K562 (cell line): ENCODE measurements at regions not wholly inside any gene's neighbourhood (a gene's known extent, or its start where the extent isn't known, plus 50 kb on each side); places are given as distances from the start of the nearest gene placed in this dataset.

ENCODE experiments used
- ATAC-seq: fragments of 200-7000 bp; cut with Tn5 transposase; 3 replicates; pipeline ENCODE4 v1.9.1; 2020; ENCODE audit warnings: moderate library complexity
- BruUV-seq: library from RNA; stranded (reverse); fragments of 400-500 nt; replicated peaks from 2 replicates; lab custom pipeline; 2021; lab: Mats Ljungman, UMichigan
- CTCF ChIA-PET: fragments of 300-600 bp; formaldehyde crosslinking; extraction: SDS; loops from one replicate; lab custom pipeline; 2021; ENCODE audit warnings: low intra/inter-chr PET ratio; lab: Yijun Ruan, JAX
- POLR2A ChIA-PET: fragments of 300-600, 350-650 bp; sonication (Branson Sonifier 250); formaldehyde crosslinking; extraction: SDS; loops from one replicate; lab custom pipeline; 2021; ENCODE audit warnings: antibody characterized with exemption, inconsistent platforms; lab: Yijun Ruan, JAX
- DNase-seq, 4 experiments: peaks; one replicate each; pipeline versions ENCODE4 v3.0.0 to v3.0.0-alpha.2; 2011 to 2018; ENCODE audit warnings: low spot score in 3 of 4, mixed read lengths in 3 of 4; ENCODE audit errors: extremely low read depth in 1 of 4
- FAIRE-seq: peaks from 2 replicates; lab custom pipeline; 2011; peaks lifted over from hg19 to GRCh38; lab: Jason Lieb, UNC
- H2AFZ ChIP-seq: 2 replicates; pipeline ENCODE4 v1.6.0; 2011; ENCODE audit warnings: low read depth, low read length, control low read depth, inconsistent platforms
- H3K27ac ChIP-seq: fragments of 200-600 bp; 3 replicates; pipeline ENCODE4 v1.8.0; 2011; ENCODE audit warnings: low read depth, mild to moderate bottlenecking, control low read depth, inconsistent platforms, low read length, moderate library complexity, mixed read lengths; ENCODE audit errors: extremely low read depth
- H3K27me3 ChIP-seq, 2 experiments: fragments of 300-600 bp in 1 of 2; 2 replicates in 1 of 2; 3 replicates in 1 of 2; pipeline versions ENCODE4 v1.6.0 to v1.8.0; 2011; ENCODE audit warnings: inconsistent platforms in 2 of 2, low read length in 2 of 2, mild to moderate bottlenecking in 1 of 2, mixed read lengths in 1 of 2, moderate library complexity in 1 of 2; ENCODE audit not compliant: control insufficient read depth in 2 of 2, insufficient read depth in 2 of 2
- H3K36me3 ChIP-seq: fragments of 300-600 bp; 3 replicates; pipeline ENCODE4 v1.8.0; 2011; ENCODE audit warnings: mild to moderate bottlenecking, low read length, inconsistent platforms; ENCODE audit not compliant: control insufficient read depth, insufficient read depth
- H3K4me1 ChIP-seq, 2 experiments: fragments of 200-600 bp in 1 of 2; replicated peaks in 1 of 2; 2 replicates in 1 of 2; 3 replicates in 1 of 2; pipeline versions ENCODE4 v1.5.1 to v1.8.0; 2011; ENCODE audit warnings: inconsistent platforms in 2 of 2, low read length in 2 of 2, mild to moderate bottlenecking in 1 of 2, mixed read lengths in 1 of 2, moderate library complexity in 1 of 2; ENCODE audit not compliant: control insufficient read depth in 2 of 2, insufficient read depth in 2 of 2
- H3K4me2 ChIP-seq: 2 replicates; pipeline ENCODE4 v1.6.1; 2011; ENCODE audit warnings: low read length, control low read depth, inconsistent platforms, mixed read lengths; ENCODE audit not compliant: insufficient read depth
- H3K4me3 ChIP-seq: fragments of 200-600 bp; sonication (generic), shearing (Covaris generic); 2 replicates; pipeline ENCODE4 v1.5.1; 2016; ENCODE audit warnings: control low read depth, inconsistent platforms
- H3K79me2 ChIP-seq: fragments of 200-600 bp; 3 replicates; pipeline ENCODE4 v1.8.0; 2011; ENCODE audit warnings: low read length, inconsistent platforms; ENCODE audit not compliant: control insufficient read depth, insufficient read depth
- H3K9ac ChIP-seq, 2 experiments: 2 replicates each; pipeline versions ENCODE4 v1.6.0 to v1.6.1; 2011; ENCODE audit warnings: low read depth in 2 of 2, low read length in 2 of 2, control low read depth in 1 of 2, inconsistent platforms in 1 of 2, mild to moderate bottlenecking in 1 of 2, mixed read lengths in 1 of 2; ENCODE audit not compliant: insufficient read depth in 1 of 2
- H3K9me1 ChIP-seq: one replicate; pipeline ENCODE4 v1.6.0; 2011; ENCODE audit warnings: inconsistent platforms, mild to moderate bottlenecking, low read length, moderate library complexity; ENCODE audit not compliant: control insufficient read depth, insufficient read depth
- H3K9me3 ChIP-seq: replicated peaks from 2 replicates; pipeline ENCODE4 v1.5.1; 2011; ENCODE audit warnings: low read depth, low read length, inconsistent platforms; ENCODE audit not compliant: control insufficient read depth, insufficient read depth
- H4K20me1 ChIP-seq: replicated peaks from 2 replicates; pipeline ENCODE4 v1.6.1; 2011; ENCODE audit warnings: low read length, inconsistent platforms, mixed read lengths; ENCODE audit not compliant: control insufficient read depth, insufficient read depth
- ATF4 ChIP-seq: fragments of 450-650 bp; formaldehyde crosslinking; IDR thresholded peaks from 2 replicates; pipeline ENCODE4 v1.4.0; 2022; ENCODE audit warnings: mild to moderate bottlenecking, moderate library complexity
- CTCF ChIP-seq, 3 experiments: IDR thresholded peaks in 2 of 3; conservative IDR thresholded peaks in 1 of 3; 2 replicates each; pipeline ENCODE4 v1.5.1; 2011 to 2012; ENCODE audit warnings: low read length in 3 of 3, mild to moderate bottlenecking in 3 of 3, control low read depth in 2 of 3, improper control_type of control experiment in 1 of 3, inconsistent platforms in 1 of 3, low read depth in 1 of 3, mixed read lengths in 1 of 3, moderate library complexity in 1 of 3; ENCODE audit not compliant: insufficient read depth in 2 of 3
- E2F1 ChIP-seq: sonication (generic); formaldehyde crosslinking; IDR thresholded peaks from 2 replicates; pipeline ENCODE4 v1.8.1; 2023; ENCODE audit warnings: mild to moderate bottlenecking, missing genetic modification reagents, moderate library complexity
- FOXM1 ChIP-seq, 2 experiments: fragments of 450-650 bp in 1 of 2; sonication (generic) in 1 of 2; formaldehyde crosslinking in 1 of 2; IDR thresholded peaks; 2 replicates each; pipeline versions ENCODE4 v1.6.1 to v1.9.0; 2017 to 2022; ENCODE audit warnings: low read depth in 2 of 2, mild to moderate bottlenecking in 2 of 2, missing genetic modification reagents in 1 of 2, moderate library complexity in 1 of 2
- JUND ChIP-seq, 2 experiments: IDR thresholded peaks; 2 replicates in 1 of 2; 3 replicates in 1 of 2; pipeline ENCODE4 v1.6.1; 2011; ENCODE audit warnings: borderline replicate concordance in 2 of 2, low read depth in 2 of 2, low read length in 2 of 2, improper control_type of control experiment in 1 of 2, missing biosample characterization in 1 of 2, missing genetic modification characterization in 1 of 2, missing genetic modification reagents in 1 of 2
- NR2F6 ChIP-seq: fragments of 450-650 bp; formaldehyde crosslinking; IDR thresholded peaks from 2 replicates; pipeline ENCODE4 v1.4.0; 2020; ENCODE audit warnings: mild to moderate bottlenecking
- POLR3G ChIP-seq: IDR thresholded peaks from 2 replicates; pipeline ENCODE4 v1.6.1; 2011; ENCODE audit not compliant: insufficient read length, insufficient replicate concordance; ENCODE audit errors: extremely low read depth
- SIX5 ChIP-seq, 2 experiments: IDR thresholded peaks; 2 replicates each; pipeline ENCODE4 v1.6.1; 2011; ENCODE audit warnings: low read length in 2 of 2, borderline replicate concordance in 1 of 2, low read depth in 1 of 2, mild to moderate bottlenecking in 1 of 2, moderate library complexity in 1 of 2; ENCODE audit not compliant: insufficient read depth in 1 of 2
- YBX1 ChIP-seq: fragments of 450-650 bp; IDR thresholded peaks from 2 replicates; pipeline ENCODE4 v1.7.1; 2016; ENCODE audit warnings: mild to moderate bottlenecking
- ZBTB9 ChIP-seq: fragments of 450-650 bp; formaldehyde crosslinking; IDR thresholded peaks from 2 replicates; pipeline ENCODE4 v1.4.0; 2020; ENCODE audit warnings: mild to moderate bottlenecking, moderate library complexity
- ZFPM2 ChIP-seq: fragments of 250-450 bp; sonication (Bioruptor Pico); IDR thresholded peaks from 2 replicates; pipeline ENCODE4 v1.5.1; 2022; ENCODE audit warnings: mild to moderate bottlenecking
- ZNF143 ChIP-seq: sonication (generic); formaldehyde crosslinking; IDR thresholded peaks from 2 replicates; pipeline ENCODE4 v1.9.0; 2022; ENCODE audit warnings: mild to moderate bottlenecking, missing genetic modification reagents
- ZNF282 ChIP-seq: sonication (generic); formaldehyde crosslinking; IDR thresholded peaks from 2 replicates; pipeline ENCODE4 v1.8.1; 2023; ENCODE audit warnings: missing genetic modification reagents
- ZNF589 ChIP-seq: fragments of 200-800 bp; sonication (Bioruptor generic); IDR thresholded peaks from 2 replicates; pipeline ENCODE4 v1.6.1; 2016; ENCODE audit warnings: low read depth, missing genetic modification characterization, missing compliant biosample characterization
- ZNF830 ChIP-seq: fragments of 250-450 bp; sonication (Bioruptor Pico); IDR thresholded peaks from 2 replicates; pipeline ENCODE4 v1.5.0; 2021; ENCODE audit warnings: mild to moderate bottlenecking
- WGBS: fragments of 100-300 bp; shearing (Covaris generic); methylation state at CpG from one replicate; pipeline ENCODE4 v1.1.6; 2016; ENCODE audit warnings: low coverage, mixed read lengths; ENCODE audit not compliant: insufficient coverage; ENCODE audit errors: missing lambda C conversion rate; 5-methylcytosine and 5-hydroxymethylcytosine counted together
- in situ Hi-C: fragments of 300-500 bp; cut with MboI; formaldehyde crosslinking; loops from 4 replicates; pipeline ENCODE4 v1.15.0; 2018; ENCODE audit warnings: inconsistent platforms, mixed read lengths
- intact Hi-C: fragments of 100-400 bp; cut with micrococcal nuclease; formaldehyde crosslinking; loops from 2 replicates; pipeline ENCODE4 v1.14.2; 2022

- Histone ChIP-seq H2AFZ (no peak overlapping the region), H3K4me3 (no peak overlapping the region), H3K9me3 (no peaks in the 10 kb centered on the region), H4K20me1 (peaks cover 4% of the 10 kb centered on the region; the same call in 1 of the 2 replicates), H3K79me2 (no peaks in the 10 kb centered on the region), H3K4me1 (no peaks in the 10 kb centered on the region), H3K4me2 (no peak overlapping the region), H3K27me3 (peaks cover 8 to 50% of the 10 kb centered on the region in 2 experiments; a peak in 4 of 5 replicates), H3K36me3 (no peaks in the 10 kb centered on the region), H3K9ac (no peak overlapping the region; a peak in 1 of 4 replicates), H3K9me1 (no peaks in the 10 kb centered on the region), H3K27ac (no peak overlapping the region)
- ATAC-seq (no peak), FAIRE-seq (no peak), DNase-seq (no peak)
- ChIA-PET CTCF (no interaction called here), POLR2A (no interaction called here)
- intact Hi-C loops (no loop called here), in situ Hi-C loops (no loop called here)
- under 1% methylated on average over 34 of the region's 34 CpGs for WGBS
- no TSS peak for BruUV-seq
- TF ChIP-seq ZBTB9 (CRISPR knock-in tag) (no peak), ZNF589 (CRISPR knock-in tag) (no peak), ZFPM2 (CRISPR knock-in tag) (no peak), ZNF282 (CRISPR knock-in tag) (no peak), JUND (IDR thresholded peaks at IDR 0.05; ENCODE audit: borderline replicate concordance, low read depth, low read length) (no peak), JUND (tag; IDR thresholded peaks at IDR 0.05; ENCODE audit: borderline replicate concordance, low read depth, low read length) (no peak), ZNF143 (CRISPR knock-in tag) (no peak), ATF4 (no peak), POLR3G (no peak), FOXM1 (IDR thresholded peaks at IDR 0.05; ENCODE audit: low read depth) (no peak), FOXM1 (CRISPR knock-in tag; IDR thresholded peaks at IDR 0.05; ENCODE audit: low read depth) (no peak), NR2F6 (CRISPR knock-in tag) (no peak), E2F1 (CRISPR knock-in tag) (no peak), ZNF830 (CRISPR knock-in tag) (no peak), YBX1 (no peak), SIX5 (IDR thresholded peaks at IDR 0.05; ENCODE audit: borderline replicate concordance in 1 of 2, insufficient read depth in 1 of 2, low read depth in 1 of 2, low read length in 2 of 2) (no peak), CTCF (IDR thresholded peaks at IDR 0.05 in 2 of 3, conservative IDR thresholded peaks at IDR 0.05 in 1 of 3; ENCODE audit: insufficient read depth in 2 of 3, low read depth in 1 of 3, low read length in 3 of 3) (no peak)
Measured at GRCh38 chr6:170128811-170129681, 161.8 kb downstream of the DLL1 start.
